HFF-Myc (cell line): ENCODE measurements at regions not wholly inside any gene's neighbourhood (a gene's known extent, or its start where the extent isn't known, plus 50 kb on each side); places are given as distances from the start of the nearest gene placed in this dataset.

Experiments used
- DNase-seq: peaks from one replicate; pipeline ENCODE4 v3.0.0-alpha.2; 2011; ENCODE audit warnings: low read depth; ENCODE audit errors: extremely low read depth
- H3K4me3 ChIP-seq: replicated peaks from 2 replicates; pipeline ENCODE4 v1.5.1; 2011; ENCODE audit warnings: low read depth, mild to moderate bottlenecking, control low read depth, low read length
- TF ChIP-seq, protein P1 (sequence below): IDR thresholded peaks from 2 replicates; pipeline ENCODE4 v1.5.1; 2012; ENCODE audit warnings: mild to moderate bottlenecking, low read depth, low read length, control low read depth; ENCODE audit errors: missing control alignments

DNA sequence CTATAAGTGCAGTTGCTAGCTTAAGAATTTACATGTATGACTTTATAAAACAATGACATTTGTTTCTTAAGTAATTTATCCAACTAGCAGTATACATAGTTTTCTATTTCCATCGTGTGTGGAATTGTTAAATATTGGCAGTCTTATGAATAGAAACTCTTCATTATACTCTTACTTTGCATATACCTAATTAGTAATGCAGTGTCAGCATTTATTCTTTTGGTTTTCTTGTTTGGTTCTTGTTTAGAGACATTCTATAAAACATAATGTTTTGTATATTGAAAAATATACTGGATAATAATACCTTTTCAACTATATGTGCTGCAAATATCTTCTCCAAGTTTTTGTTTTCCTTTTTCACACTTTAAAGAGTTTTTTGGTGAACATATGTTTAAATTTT, 760.2 kb downstream of the VGLL3 start:
- no peak overlapping the region for H3K4me3 ChIP-seq
- TF ChIP-seq, protein P1, sequence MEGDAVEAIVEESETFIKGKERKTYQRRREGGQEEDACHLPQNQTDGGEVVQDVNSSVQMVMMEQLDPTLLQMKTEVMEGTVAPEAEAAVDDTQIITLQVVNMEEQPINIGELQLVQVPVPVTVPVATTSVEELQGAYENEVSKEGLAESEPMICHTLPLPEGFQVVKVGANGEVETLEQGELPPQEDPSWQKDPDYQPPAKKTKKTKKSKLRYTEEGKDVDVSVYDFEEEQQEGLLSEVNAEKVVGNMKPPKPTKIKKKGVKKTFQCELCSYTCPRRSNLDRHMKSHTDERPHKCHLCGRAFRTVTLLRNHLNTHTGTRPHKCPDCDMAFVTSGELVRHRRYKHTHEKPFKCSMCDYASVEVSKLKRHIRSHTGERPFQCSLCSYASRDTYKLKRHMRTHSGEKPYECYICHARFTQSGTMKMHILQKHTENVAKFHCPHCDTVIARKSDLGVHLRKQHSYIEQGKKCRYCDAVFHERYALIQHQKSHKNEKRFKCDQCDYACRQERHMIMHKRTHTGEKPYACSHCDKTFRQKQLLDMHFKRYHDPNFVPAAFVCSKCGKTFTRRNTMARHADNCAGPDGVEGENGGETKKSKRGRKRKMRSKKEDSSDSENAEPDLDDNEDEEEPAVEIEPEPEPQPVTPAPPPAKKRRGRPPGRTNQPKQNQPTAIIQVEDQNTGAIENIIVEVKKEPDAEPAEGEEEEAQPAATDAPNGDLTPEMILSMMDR, result no peak
- no peak for DNase-seq

DNA sequence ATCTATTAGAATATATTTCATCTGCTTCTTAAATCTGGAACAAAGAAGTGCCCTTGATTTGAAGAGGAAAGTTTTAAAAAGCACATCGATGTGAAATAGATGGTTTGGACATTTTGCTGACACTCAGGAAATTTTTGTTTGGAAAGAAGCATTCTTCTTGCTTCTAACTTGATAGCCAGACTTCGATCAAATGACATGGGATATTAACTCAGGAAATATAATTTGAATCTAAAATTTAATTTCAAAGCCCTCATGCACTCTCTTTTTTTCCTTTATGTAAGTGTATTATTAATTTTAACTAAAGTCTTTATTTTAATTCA, 761.2 kb downstream of the VGLL3 start:
- TF ChIP-seq, protein P1, result no peak
- no peak for DNase-seq
- H3K4me3 ChIP-seq, result no peak overlapping the region

DNA sequence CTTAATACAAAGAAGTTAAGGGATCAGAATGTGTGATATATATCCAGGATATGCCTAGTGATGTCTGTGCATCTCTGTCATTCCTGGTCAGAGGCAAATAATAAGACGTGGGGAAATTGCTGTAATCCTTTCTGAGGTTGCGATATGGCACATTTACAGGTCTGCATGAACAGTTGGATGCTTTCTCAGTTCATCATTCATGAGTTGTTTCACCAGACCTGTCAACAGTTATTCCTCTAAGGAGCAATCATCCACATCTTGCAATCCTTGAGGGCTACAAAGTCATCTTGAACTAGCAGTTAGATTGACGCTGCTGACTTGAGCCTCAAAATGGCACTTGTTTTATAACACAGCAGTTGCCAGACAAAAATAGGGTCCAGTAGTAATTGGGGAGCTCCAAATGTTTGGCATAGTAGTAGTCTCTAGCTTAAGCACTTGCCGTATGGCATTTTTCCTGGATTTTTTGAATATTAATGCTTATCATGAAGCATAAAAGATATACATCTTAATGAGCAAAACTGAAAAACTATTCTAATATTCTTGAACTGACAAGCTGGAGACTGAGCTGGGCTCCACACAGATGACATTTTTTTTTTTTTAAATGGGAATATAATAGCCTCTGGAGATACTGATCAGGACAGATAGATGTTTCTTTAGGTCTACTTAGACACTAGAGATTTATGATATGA, 761.7 kb downstream of the VGLL3 start:
- no peak for DNase-seq
- TF ChIP-seq, protein P1, result no peak
- H3K4me3 ChIP-seq, result no peak overlapping the region

DNA sequence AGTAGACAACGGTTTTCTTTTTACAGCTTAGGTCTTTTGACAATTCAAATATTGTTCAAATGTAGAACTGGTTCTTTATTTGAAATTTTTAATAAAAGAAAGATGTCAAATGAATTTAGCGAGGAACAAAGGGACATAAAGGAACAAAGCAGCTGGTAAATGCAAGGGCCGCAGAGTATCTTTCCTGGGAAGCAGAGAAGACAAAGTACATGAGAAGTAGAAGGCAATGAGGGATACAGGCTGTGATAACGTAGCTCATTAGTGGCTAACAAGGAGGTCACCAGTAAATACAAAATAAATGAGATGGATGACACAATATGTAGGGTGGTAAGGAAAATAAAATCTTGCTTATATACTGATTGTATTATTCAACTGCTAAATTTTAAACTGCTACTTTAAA, 762.8 kb downstream of the VGLL3 start:
- DNase-seq, result no peak
- TF ChIP-seq, protein P1, result no peak
- H3K4me3 ChIP-seq, result no peak overlapping the region

DNA sequence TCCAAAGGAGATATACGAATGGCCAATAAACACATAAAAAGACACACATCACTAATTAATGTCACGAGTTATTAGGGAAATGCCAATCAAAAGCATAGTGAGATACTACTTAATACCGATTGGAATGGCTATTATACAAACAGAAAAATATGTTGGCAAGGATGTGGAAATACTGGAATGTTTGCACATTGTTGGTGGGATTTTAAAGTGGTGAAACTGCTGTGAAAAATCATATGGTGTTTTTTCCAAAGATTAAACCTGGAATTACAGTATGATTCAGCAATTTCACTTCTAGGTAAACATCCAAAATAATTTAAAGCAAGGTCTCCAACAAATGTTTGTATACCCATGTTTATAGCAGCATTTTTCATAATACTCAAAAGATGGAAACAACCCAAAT, 765.5 kb downstream of the VGLL3 start:
- no peak overlapping the region for H3K4me3 ChIP-seq
- DNase-seq, result no peak
- TF ChIP-seq, protein P1, result no peak

DNA sequence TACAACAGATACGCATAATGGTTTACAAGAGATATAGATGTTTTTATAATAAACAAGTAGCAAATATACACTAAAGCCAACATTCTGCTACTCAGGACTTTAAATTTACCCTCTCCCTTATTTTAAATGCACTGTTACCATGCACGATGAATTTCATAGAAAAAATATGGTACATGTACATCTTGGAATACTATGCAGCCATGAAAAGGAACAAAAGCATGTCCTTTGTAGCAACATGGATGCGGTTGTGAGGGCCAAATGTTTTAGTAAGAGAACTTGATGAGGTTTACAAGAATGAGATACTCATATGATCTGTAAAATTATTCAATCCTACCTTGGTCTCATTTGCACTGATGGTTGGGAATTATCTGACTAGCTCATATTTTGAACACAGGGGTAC, 769.3 kb downstream of the VGLL3 start:
- no peak for DNase-seq
- TF ChIP-seq, protein P1, result no peak
- H3K4me3 ChIP-seq, result no peak overlapping the region

DNA sequence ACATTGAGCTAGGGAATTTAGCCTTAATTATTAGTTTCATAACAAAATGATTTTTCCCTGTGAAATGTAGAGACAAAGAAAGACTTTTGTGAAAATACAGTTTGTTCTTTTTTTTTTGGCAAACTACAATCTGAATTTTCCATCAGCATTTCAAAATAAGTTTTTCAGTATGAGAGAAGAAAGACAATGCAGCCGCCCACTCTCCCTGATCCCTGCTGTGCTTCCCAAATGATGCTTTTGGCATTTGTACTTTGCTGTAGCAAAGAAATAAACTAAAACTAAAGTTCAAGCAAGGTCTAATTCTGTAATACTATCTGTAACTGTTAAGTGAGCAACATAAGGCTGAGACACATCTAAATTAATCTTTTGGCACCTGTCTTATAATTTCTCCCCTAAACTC, 782.2 kb downstream of the VGLL3 start:
- TF ChIP-seq, protein P1, result no peak
- no peak for DNase-seq
- no peak overlapping the region for H3K4me3 ChIP-seq
